COLO668 (cell line): ENCODE measurements at regions not wholly inside any gene's neighbourhood (a gene's known extent, or its start where the extent isn't known, plus 50 kb on each side); places are given as distances from the start of the nearest gene placed in this dataset.
A peak's percentile ranks its signal among the peaks of the same experiment; 100 is the strongest.
"Not testable (repeated sequence)": the region's sequence is repeated elsewhere in the genome, so short reads cannot be mapped to it uniquely, and the experiment has no call there.

Experiments used
- DNase-seq: peaks from one replicate; lab custom pipeline; 2025; ENCODE audit not compliant: unreplicated experiment; lab: John Stamatoyannopoulos, UW

- no peak for DNase-seq
Observed at GRCh38 chr12:61939977-61940376, 320.2 kb upstream of the USP15 start.

- DNase-seq = no peak
Observed at GRCh38 chr12:61956545-61956944, 303.7 kb upstream of the USP15 start.

GRCh38 chr12:61974461-61974860 is 285.7 kb upstream of the USP15 start:
- no peak for DNase-seq

GRCh38 chr12:61985830-61986229 is 274.4 kb upstream of the USP15 start:
- no peak for DNase-seq

- no peak for DNase-seq
Observed at GRCh38 chr12:61987173-61987572, 273.0 kb upstream of the USP15 start.

GRCh38 chr12:61991661-61992060 is 268.5 kb upstream of the USP15 start:
- DNase-seq = no peak

- peak; percentile 15 for DNase-seq
Observed at GRCh38 chr12:61993734-61994345, 266.4 kb upstream of the USP15 start.

- no peak for DNase-seq
Observed at GRCh38 chr12:61996717-61997116, 263.5 kb upstream of the USP15 start.

GRCh38 chr12:61998791-61999190 is 261.4 kb upstream of the USP15 start:
- DNase-seq = no peak

GRCh38 chr12:61999311-61999710 is 260.9 kb upstream of the USP15 start:
- DNase-seq = no peak

- no peak for DNase-seq
Observed at GRCh38 chr12:62001424-62001823, 258.8 kb upstream of the USP15 start.

- no peak for DNase-seq
Observed at GRCh38 chr12:62003226-62003625, 257.0 kb upstream of the USP15 start.

- DNase-seq = no peak
Observed at GRCh38 chr12:62003701-62004100, 256.5 kb upstream of the USP15 start.

GRCh38 chr12:62005615-62006014 is 254.6 kb upstream of the USP15 start:
- no peak for DNase-seq

GRCh38 chr12:62006076-62006732 is 254.0 kb upstream of the USP15 start:
- peak; percentile 5 for DNase-seq

GRCh38 chr12:62008703-62009102 is 251.5 kb upstream of the USP15 start:
- DNase-seq = no peak

- no peak for DNase-seq
Observed at GRCh38 chr12:62009445-62009844, 250.8 kb upstream of the USP15 start.

GRCh38 chr12:62010331-62010906 is 249.8 kb upstream of the USP15 start:
- not testable (repeated sequence) for DNase-seq

- not testable (repeated sequence) for DNase-seq
Observed at GRCh38 chr12:62010973-62011372, 249.2 kb upstream of the USP15 start.

- no peak for DNase-seq
Observed at GRCh38 chr12:62014330-62014729, 245.9 kb upstream of the USP15 start.

- DNase-seq = no peak
Observed at GRCh38 chr12:62016021-62016420, 244.2 kb upstream of the USP15 start.

GRCh38 chr12:62021808-62022207 is 238.4 kb upstream of the USP15 start:
- no peak for DNase-seq

- no peak for DNase-seq
Observed at GRCh38 chr12:62028536-62028935, 231.7 kb upstream of the USP15 start.
